ENCODE measurements at regions not wholly inside any gene's neighbourhood (a gene's known extent, or its start where the extent isn't known, plus 50 kb on each side); places are given as distances from the start of the nearest gene placed in this dataset.

DNA sequence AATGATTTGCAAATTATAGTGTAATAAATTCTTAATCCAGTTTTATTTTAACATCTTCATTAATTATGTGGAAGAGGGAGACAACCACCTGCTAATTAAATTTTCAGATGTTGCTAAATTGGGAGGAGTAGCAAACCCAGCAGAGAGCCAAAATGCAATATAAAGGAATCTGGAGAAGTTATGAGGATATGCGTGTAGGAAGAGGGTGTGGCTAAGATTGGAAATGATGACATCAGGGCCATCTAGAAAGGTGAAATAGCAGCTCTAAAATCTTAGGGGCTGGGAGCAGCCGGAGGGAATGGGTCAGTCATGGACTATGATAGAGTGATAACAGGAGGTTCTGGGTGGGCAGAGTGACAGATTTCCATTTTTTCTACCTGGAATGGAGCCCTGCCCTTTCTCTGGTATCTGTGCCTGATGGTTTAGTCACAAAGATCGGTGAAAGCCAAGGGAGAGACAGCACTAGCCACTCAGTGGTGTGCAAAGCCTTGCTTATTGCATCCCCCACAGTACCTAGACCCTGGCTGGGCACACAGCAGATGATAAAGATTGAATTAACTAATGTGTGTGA lies 379.2 kb upstream of the CELF4 start:
- no peak for DNase-seq (ENCODE audit: low spot score)

DNA sequence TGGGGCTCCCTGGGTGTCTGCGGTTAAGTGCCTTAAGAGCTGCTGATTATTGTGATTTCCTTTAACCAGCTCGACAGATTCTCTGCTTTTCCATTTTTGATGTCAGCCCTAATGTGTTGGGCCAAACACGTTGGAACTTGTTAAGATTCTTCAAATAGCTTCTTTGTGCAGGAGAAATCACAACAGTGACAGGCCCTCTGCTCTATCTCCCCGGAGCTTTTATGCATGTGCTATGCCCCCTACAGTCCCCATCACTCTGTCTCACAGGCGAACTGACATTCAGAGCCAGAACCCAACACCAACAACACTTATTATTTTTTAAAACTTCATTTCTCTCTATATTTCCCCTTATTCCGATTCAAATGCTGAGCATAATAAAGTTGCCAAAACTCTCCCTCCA lies 371.7 kb upstream of the CELF4 start:
- no peak for DNase-seq (ENCODE audit: low spot score)

DNA sequence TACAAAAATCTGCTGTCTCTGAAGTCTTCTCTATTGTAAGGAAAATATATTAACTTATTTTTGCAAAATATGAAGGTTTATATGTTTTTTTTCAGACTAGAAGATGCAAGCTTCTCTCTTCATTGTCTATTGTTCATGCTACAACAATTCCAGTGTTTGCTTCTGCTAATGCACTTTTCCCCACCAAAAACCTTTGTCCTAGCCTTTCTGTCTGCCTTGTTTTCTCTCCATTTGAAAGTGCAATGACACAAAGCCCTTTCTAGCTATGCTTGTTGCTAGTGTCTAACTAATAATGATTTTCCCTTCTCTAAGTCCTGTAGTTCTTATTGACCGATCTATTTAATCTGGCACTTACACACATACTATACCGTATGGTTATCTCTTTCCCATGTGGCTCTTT lies 369.5 kb upstream of the CELF4 start:
- no peak for DNase-seq (ENCODE audit: low spot score)

DNA sequence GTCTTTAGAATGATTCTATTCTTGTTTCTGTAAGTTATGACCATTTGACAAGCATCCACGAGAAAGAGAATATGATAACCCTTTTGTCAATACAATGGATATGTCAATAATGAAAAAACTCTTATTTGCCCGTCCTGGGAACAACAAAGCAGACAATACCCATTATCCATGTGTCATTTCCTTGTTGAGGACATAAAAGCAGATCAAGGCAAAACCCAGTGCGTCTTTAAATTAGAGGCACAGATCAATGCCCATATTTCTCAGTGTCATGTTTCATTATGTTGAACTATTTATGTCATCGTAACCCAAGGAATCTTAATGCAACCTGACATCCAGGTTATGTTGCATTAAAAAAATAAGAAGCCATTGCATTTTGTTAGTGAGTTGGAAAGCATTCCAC lies 365.0 kb upstream of the CELF4 start:
- no peak for DNase-seq (ENCODE audit: low spot score)

DNA sequence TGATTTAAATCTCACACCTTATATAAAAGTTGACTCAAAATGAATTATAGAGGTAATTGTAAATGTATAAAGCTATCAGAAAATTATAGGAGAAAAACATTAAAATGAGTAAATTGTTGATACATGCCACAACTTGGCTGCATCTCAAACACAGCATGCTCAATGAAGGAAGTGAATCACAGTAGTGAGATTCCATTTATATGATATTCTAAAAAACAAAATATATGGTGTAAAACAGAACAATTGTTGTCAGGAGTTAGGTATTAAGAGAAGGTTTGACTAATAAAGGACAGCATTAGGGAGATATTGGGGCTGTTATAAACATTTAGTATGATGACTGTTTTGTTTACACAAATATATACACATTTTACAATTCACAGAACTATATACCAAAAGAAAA lies 356.6 kb upstream of the CELF4 start:
- DNase-seq (ENCODE audit: low spot score) = no peak

DNA sequence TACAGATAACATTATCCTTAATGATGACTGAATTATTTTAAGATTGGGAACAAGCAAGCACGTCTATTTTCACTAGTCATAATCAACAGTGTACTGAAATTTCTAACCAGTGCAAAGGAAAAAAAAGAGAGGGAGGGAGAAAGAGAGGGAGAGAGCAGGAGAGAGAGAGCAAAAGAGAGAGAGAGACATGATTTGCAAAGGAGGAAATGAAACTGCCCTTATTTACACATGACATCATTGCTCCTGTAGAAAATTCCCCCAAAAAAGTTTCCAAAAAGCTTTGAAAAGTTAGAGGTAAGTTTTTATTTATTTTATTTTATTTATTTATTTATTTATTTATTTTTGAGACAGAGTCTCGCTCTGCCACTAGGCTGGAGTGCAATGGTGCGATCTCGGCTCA lies 355.3 kb upstream of the CELF4 start:
- DNase-seq (ENCODE audit: low spot score) = no peak

DNA sequence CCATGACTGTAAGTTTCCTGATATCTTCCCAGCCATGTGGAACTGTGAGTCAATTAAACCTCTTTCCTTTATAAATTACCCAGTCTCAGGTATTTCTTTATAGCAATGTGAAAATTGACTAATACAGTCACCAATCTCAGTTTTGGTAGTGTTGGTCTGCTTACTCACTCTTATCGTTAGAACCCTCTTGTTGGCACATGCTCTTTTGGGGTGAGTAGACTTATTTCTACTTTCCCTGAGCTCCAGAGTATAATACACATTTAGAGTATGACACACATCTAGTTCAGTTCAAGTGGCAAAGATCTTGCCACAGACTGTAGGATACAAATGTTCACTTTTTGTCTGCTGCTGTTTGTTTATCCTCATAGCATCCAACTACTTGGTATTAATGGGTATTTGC lies 347.5 kb upstream of the CELF4 start:
- no peak for DNase-seq (ENCODE audit: low spot score)

DNA sequence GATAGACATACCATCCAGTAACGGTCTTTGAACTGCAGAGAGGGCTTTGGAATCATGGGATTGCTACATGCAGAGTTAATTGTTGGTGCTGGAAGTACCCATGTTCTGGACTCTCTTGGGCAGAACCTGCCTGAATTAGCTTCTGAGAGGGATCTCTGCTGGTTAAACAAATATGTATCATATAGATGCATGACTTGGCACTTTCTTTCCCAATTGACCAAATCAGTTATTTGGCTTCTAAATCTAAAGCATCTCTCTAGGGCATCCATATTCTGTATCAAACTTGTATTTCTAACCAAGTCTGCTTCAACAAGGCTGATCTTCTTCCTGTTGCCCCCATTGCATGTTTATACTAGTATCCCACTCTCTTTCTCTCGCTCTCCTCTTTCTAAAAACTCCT lies 336.7 kb upstream of the CELF4 start:
- DNase-seq (ENCODE audit: low spot score) = no peak

DNA sequence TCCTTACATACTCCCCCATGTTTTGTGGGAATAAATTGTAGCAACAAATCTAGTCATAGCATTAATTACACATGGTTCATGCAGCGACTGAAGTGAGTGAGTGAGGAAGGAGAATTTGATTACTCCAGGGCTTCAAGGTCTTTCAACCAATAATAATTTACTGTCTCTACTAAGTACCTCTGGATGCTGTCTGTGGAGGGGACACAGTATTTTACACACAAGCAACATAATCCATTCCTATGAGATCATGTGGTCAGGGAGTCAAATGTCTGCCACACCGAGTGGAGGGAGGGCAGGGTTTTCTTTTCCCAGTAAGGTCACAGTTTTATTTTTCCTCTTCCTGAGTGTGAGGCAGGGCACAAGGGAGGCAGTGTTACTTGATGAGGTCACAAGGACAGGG lies 334.7 kb upstream of the CELF4 start:
- no peak for DNase-seq (ENCODE audit: low spot score)

DNA sequence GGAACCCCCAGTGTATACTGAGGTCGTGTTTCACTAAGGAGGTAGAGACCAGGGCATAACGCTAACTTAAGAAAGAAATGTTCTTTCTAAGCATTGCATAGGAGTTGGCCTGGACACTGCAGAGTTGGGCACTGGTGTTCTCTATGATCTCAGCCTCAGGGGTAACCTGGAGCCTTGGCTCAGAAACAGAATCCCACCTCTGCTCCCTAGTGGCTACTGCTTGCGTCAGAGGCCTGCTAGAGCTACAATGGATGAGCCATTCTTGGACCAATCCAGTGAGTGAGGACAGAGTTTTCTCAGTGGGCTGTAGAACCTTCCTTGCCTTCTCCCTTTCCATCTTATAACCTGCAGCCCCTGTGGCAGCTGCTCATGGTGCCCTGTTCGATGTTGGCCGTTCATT lies 324.4 kb upstream of the CELF4 start:
- no peak for DNase-seq (ENCODE audit: low spot score)

DNA sequence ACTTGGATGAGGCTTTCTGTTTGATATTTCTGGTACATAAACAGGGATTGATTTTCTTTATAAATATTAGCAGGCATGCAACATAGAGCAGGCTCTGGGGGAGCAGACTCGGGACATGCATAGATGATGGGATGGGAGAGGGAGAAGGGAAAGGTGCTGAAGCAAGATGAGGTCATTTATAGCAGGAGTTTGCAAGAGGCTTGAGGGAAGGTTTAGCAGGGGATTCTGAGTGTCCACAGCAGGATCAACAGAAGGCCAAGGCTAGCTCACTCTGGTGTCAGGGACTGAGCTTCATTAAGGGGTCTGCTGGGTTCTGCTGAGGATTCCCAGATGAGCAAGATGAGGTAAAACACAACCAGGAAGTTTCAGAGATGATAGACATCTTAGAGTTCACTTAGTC lies 309.1 kb upstream of the CELF4 start:
- no peak for DNase-seq (ENCODE audit: low spot score)

DNA sequence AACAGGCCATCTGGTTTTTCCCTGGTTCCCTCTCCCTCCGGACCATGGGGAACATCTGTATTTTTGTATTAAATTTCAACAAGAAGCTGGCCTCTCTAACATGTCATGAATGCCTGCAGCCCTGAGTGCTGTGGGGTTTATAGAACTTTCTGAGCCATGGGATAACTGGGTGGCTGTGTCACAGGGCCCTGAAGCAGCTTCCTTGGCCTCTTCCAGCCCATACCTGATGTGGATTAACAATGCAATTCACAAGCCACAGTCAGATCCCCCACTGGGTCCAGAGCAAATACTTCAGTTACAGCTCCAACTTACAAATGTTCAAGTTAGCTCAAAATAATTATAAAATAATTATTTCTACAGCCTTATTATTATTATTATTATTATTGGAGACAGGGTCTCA lies 307.8 kb upstream of the CELF4 start:
- no peak for DNase-seq (ENCODE audit: low spot score)

DNA sequence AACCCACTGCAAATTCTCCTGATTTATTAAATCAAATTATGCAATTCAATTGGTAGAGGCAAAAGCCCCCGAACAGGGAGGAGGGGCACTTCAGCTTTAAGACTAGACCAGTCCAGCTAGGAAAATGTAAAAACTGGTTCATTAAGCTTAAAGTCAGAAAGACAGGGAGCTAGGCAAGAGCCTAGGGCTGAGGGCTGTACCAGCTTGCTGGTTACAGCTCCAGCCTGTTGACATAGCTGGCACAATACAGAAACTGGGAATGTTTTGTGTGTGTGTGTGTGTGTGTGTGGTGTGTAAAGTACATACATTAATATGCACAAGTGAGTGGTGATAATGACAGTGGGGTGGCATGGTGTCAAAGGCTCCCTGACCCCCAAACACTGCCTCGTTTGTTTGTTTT lies 307.0 kb upstream of the CELF4 start:
- DNase-seq (ENCODE audit: low spot score) = no peak

DNA sequence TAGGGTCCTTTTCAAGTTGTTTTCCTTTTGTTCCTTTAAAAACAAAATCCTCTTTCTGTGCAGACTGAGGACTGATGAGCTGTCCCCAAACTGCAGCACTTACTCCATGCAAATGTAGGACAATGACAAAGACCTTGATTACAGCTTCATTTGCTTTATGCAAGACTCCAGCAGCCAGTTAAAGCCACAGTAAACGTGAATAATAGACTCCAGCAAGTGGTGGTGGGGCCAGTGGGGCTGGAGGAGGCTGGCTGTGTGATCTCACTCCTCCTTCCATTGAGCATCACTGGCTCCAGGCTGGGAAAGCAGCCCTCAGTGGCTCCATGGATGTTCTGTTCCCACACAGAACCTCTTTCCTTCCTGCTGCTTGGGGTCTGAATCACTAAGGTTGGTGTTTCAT lies 306.0 kb upstream of the CELF4 start:
- DNase-seq (ENCODE audit: low spot score) = no peak

DNA sequence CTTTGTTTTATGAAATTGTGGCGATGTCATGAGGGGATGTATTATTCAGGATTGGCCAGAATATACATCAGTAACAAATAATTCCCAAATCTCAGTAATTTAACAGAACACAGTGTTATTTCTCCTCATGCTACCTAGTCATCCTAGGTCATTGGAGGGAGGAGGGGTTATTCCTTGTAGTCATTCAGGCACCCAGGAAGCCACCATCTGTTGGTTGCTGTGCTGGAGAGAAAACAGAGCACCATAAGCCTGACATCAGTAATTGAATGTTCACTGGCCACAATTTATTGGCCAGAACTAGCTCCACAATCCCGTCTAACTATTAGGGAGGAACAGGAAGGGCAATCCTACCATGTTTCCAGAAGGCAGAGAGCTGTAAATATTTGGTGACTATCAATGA lies 303.5 kb upstream of the CELF4 start:
- DNase-seq (ENCODE audit: low spot score) = no peak

DNA sequence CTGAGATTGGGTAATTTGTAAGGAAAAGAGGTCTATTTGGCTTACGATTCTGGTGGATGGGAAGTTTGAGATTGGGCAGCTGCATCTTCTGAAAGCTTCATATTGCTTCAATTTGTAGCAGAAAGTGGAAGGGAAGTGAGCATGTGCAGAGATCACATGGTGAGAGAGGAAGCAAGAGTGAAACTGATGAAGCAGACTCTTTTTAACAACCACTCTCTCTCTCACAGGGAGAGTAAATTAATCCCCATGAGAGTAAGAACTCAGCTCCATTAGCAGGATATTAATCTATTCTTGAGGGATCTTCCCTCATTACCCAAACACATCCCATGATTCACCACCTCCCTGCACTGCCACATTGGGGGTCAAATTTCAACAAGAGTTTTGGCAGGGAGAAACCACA lies 298.5 kb upstream of the CELF4 start:
- DNase-seq (ENCODE audit: low spot score) = no peak

DNA sequence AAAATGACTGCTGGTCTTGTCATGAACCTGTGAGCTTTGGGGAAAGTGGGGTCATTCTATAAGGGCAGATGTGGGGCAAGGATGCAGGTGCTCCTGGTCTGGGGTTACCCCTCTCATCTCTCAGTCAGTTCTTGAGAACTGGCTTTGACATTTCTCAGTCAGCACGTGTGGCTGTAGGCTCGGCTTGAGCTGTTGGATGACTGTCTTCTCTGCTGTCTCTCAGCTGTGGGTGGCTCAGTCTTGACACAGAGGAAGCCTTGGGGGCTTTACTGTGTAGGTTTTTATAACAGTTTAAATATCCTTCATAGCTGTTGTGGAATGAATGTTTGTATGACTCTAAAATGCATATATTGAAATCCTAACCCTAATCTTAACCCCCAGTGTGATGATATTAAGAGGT lies 296.4 kb upstream of the CELF4 start:
- DNase-seq (ENCODE audit: low spot score) = no peak

DNA sequence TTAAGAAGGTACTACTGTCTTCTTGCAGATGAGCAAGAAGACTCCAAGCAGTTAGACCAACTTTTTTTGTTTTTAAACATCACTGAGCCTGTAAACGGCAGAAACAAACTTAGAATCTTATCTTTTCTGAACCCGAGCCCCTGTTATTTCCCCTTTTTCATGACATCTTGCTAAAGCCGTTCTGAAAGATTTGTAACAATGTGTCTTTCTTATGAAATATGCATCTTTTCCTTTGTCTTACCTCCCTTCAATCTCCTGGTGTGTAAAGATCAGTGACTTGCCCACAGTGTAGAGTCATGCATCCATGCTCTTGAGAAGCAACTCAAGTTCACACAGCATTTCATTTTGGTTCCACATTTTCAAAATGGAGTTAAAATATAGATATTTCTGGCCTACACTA lies 288.8 kb upstream of the CELF4 start:
- DNase-seq (ENCODE audit: low spot score) = no peak

DNA sequence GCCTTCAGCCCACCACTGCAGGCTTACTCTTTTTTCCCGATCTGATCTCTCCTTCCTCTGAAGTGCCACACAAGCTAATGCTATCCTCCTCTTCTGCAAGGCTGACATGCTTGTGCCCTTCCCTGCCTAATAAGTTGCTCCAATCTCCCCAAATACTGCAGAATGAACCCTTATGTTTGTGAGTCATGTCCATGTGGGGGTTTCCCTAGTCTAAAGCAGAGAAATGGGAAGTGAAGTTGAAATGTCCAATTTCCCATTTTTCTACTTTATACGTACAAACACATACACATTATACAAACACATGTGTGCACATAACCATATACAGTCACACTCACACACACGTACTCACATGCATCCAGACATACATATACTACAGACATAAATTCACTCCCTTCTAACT lies 288.1 kb upstream of the CELF4 start:
- no peak for DNase-seq (ENCODE audit: low spot score)

DNA sequence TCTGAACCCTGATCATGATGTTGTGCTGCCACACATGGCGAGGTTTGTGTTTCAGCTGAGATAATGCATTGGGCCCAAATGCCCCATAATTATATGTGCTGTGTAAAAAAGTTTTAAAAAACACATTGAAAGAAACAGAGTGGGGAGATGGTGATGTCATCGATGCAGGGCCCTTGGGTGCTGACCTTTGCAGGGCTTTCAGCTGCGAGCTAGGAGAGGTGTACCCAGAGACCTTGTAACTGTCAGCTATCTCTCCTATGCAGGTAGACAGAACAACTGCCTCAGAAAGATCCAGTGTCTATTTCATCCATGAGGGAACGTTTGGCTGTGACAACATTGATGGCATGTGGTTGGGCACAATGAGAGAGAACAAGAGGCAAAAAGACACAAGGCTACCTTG lies 286.9 kb upstream of the CELF4 start:
- DNase-seq (ENCODE audit: low spot score) = no peak

DNA sequence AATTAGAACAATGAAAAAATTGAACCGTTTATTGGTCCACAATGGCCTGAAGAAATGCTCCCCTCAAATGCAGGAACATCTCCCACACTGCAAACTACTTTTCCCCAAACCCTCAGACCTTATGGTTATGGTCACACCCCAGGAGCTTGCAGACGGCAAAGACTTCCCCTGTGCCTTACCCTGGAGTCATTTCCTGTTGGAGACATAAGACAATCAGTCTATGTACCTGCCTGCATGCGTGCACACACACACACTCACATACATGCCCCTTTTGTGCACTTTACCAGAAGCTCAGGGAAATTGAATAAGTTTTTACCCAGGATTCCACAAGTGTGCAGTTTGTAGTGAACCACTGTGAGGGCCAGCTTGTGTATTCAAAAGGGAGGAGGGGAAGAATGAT lies 281.9 kb upstream of the CELF4 start:
- DNase-seq (ENCODE audit: low spot score) = no peak

DNA sequence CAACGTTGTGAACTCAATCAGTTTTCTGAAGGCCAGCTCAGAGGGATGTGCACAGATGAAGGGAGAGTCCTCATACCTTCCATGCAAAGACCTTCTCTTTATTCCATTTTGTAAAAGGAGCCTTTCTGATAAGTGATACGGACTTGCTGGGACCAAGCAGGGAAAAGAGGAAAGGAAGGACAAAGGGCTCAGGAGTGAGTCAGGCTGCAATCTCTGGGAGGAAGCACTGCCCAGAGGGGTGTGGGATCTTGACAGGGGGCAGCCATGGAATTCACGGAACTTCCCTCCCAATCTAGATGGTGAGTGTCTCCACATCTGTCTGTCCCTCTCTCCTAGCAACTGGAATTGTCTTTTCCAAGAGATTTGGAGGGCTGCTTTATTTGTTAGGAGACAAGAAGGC lies 281.4 kb upstream of the CELF4 start:
- no peak for DNase-seq (ENCODE audit: low spot score)

DNA sequence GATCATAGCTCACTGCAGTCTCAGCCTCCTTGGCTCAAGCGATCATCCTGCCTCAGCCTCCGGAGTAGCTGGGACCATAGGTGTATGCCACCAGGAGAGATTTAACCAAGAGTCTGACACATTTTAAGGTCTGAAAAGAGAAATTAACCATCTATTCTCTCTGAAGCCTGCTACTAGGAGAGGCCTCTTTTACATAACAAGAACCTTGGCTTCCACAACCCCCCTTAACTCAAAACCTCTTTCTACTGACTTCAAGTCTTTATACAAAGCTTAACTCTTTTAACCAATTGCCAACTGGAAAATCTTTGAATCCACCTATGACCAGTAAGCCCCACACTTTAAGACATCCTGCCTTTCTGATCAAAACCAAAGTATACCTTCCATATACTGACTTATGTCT lies 279.9 kb upstream of the CELF4 start:
- no peak for DNase-seq (ENCODE audit: low spot score)

DNA sequence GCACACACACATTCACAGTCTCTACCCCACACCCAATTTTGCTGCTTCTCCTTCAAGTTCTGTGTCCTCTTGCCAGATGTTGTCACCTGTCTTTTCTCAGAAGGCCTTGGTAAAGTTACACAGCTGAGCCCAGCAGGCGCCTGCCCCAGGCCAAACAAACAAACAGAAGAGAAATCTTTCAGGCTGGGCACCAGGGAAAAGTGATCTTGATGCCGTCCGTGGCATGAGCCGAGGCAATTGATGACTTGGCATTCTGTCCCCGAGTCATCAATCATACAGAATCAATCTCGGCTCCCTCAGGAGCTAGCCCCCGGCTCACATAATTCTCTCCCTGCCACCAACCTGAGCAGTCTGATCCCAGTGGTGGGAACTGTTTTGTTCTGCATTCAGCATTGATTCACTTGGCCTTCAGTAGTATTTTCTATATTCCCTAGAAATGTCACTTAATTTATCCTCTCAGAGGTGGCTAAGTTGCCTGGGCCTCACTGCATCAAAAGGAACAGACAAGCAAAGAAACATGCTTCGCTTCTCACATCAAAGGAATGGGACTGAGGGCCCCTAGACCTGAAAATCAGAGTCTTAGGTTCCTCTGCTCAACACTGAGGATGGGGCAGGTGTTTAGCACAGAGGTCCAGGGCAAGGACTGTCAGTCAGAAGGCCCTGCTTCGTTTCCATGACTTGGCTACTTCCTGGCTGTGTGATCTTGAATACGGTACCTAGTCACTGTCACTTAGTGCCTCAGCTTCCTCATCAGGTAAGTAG lies 278.8 kb upstream of the CELF4 start:
- DNase-seq (ENCODE audit: low spot score) = no peak

All from AG08395 (cell line).